ENCODE measurements at regions not wholly inside any gene's neighbourhood (a gene's known extent, or its start where the extent isn't known, plus 50 kb on each side); places are given as distances from the start of the nearest gene placed in this dataset.

DNA sequence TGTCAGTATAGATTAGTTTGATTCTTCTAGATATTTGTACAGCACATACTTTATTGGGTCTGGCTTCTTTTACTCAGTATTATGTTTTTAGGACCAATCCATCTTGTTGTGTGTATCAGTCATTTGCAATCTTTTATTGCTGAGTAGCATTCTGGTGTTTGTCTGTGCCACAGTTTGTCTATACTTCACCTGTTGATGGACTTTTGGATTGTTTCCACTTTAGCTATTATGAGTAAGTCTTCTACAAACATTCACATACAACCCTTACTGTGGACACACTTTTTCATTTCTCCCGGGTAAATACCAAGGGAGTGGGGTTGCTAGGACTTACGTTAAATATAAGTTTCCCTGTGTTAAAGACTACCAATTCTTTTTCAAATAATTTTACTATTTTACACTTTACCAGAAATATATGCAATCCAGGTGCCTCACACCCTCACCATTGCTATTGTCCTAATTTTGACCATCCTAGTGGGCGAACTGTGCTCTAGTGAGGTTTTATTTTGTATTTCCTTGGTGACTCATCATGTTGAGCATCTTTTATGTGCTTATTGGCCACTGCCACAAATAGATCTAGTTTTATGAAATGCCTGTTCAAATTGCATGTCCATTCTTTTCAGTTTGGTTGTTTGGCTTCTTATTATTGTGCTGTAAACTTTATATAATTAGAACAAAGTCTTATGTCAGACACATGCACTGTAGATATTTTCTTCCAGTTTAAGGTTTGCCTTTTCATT lies 304.7 kb upstream of the TMTC1 start:
- no peak overlapping the region for H3K27ac ChIP-seq
- in situ Hi-C loops (cut with MboI; ENCODE audit: low pct_ligation_motif_present in 1 of 4, low pct_unique_long_range_greater_than_20kb in 1 of 4, low sequenced_read_pairs in 3 of 4), result no loop called here
- H3K4me3 ChIP-seq, result no peak overlapping the region
- WGBS, 2 donors (ENCODE audit: low coverage in 1 of 2), result 40 to 45% methylated on average over 2 to 3 of the region's 3 CpGs
- no peaks in the 10 kb centered on the region for H3K27me3 ChIP-seq
- no peaks in the 10 kb centered on the region for H3K36me3 ChIP-seq
- intact Hi-C loops (cut with DNase I; ENCODE audit: low total_unique reads), result no loop called here
- H3K9me3 ChIP-seq, result no peaks in the 10 kb centered on the region
- no peak for TF ChIP-seq POLR2A (IDR thresholded peaks at IDR 0.05)
- TF ChIP-seq, protein P1, sequence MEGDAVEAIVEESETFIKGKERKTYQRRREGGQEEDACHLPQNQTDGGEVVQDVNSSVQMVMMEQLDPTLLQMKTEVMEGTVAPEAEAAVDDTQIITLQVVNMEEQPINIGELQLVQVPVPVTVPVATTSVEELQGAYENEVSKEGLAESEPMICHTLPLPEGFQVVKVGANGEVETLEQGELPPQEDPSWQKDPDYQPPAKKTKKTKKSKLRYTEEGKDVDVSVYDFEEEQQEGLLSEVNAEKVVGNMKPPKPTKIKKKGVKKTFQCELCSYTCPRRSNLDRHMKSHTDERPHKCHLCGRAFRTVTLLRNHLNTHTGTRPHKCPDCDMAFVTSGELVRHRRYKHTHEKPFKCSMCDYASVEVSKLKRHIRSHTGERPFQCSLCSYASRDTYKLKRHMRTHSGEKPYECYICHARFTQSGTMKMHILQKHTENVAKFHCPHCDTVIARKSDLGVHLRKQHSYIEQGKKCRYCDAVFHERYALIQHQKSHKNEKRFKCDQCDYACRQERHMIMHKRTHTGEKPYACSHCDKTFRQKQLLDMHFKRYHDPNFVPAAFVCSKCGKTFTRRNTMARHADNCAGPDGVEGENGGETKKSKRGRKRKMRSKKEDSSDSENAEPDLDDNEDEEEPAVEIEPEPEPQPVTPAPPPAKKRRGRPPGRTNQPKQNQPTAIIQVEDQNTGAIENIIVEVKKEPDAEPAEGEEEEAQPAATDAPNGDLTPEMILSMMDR (IDR thresholded peaks at IDR 0.05), result no peak
- no peak for TF ChIP-seq POLR2AphosphoS5 (IDR thresholded peaks at IDR 0.05)
- DNase-seq, result no peak
- H3K4me1 ChIP-seq, result no peaks in the 10 kb centered on the region

DNA sequence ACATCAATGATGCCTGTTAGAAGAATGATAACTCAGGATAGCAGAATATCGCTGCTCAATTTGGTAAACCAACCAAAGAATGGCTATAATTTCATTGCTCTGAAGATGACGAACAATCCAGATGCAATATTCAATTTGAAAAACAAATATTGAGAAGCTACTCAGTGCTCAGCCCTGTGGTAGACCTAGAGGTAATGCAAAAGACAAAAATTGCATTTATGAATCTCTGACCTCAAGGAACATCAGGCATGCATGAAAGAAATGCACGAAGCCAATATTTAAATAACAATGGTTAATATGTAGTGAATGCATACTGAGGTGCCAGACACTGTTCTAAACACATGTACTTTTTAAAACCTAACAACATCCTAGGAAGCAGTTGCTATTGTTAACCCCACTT lies 298.6 kb upstream of the TMTC1 start:
- TF ChIP-seq POLR2AphosphoS5 (IDR thresholded peaks at IDR 0.05), result no peak
- TF ChIP-seq, protein P1 (IDR thresholded peaks at IDR 0.05), result no peak
- no peak for TF ChIP-seq EP300 (IDR thresholded peaks at IDR 0.05; ENCODE audit: low read depth)
- no peak for TF ChIP-seq POLR2A (IDR thresholded peaks at IDR 0.05)
- no peaks in the 10 kb centered on the region for H3K27me3 ChIP-seq
- H3K27ac ChIP-seq, result no peak overlapping the region
- H3K9me3 ChIP-seq, result no peaks in the 10 kb centered on the region
- H3K4me3 ChIP-seq, result no peak overlapping the region
- no peak for DNase-seq
- in situ Hi-C loops (cut with MboI; ENCODE audit: low pct_ligation_motif_present in 1 of 4, low pct_unique_long_range_greater_than_20kb in 1 of 4, low sequenced_read_pairs in 3 of 4) (no loop called here), intact Hi-C loops (cut with DNase I; ENCODE audit: low total_unique reads) (no loop called here)
- 43 to 53% methylated on average over 3 of the region's 3 CpGs for WGBS, 2 donors (ENCODE audit: low coverage in 1 of 2)
- no peaks in the 10 kb centered on the region for H3K4me1 ChIP-seq
- H3K36me3 ChIP-seq, result no peaks in the 10 kb centered on the region

DNA sequence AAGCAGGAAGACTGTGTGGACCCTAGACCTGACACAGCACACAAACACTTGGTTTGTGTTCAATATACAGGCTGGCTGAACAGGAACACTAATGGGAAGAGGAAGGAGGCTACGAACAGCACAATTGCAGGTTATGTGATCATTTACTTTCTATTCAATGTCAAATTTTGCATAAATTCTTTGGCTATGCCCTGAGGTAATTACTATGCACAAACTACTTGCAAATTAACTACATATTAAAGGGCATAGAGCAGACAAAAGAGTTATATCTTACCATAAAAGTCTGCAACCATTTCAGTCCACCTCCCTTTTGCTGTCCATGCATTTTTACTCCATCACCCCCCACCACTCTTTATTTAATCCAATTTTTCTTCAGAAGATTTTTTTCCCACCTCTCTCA lies 291.2 kb upstream of the TMTC1 start:
- in situ Hi-C loops (cut with MboI; ENCODE audit: low pct_ligation_motif_present in 1 of 4, low pct_unique_long_range_greater_than_20kb in 1 of 4, low sequenced_read_pairs in 3 of 4) (no loop called here), intact Hi-C loops (cut with DNase I; ENCODE audit: low total_unique reads) (no loop called here)
- WGBS, 2 donors (ENCODE audit: low coverage in 1 of 2), result 63 to 79% methylated on average over 1 of the region's 1 CpG
- no peaks in the 10 kb centered on the region for H3K4me1 ChIP-seq
- TF ChIP-seq, protein P1 (IDR thresholded peaks at IDR 0.05), result no peak
- no peak for TF ChIP-seq POLR2AphosphoS5 (IDR thresholded peaks at IDR 0.05)
- TF ChIP-seq POLR2A (IDR thresholded peaks at IDR 0.05), result no peak
- no peak for TF ChIP-seq EP300 (IDR thresholded peaks at IDR 0.05; ENCODE audit: low read depth)
- DNase-seq, result no peak
- H3K9me3 ChIP-seq, result no peaks in the 10 kb centered on the region
- no peaks in the 10 kb centered on the region for H3K36me3 ChIP-seq
- no peak overlapping the region for H3K4me3 ChIP-seq
- no peak overlapping the region for H3K27ac ChIP-seq
- H3K27me3 ChIP-seq, result no peaks in the 10 kb centered on the region

DNA sequence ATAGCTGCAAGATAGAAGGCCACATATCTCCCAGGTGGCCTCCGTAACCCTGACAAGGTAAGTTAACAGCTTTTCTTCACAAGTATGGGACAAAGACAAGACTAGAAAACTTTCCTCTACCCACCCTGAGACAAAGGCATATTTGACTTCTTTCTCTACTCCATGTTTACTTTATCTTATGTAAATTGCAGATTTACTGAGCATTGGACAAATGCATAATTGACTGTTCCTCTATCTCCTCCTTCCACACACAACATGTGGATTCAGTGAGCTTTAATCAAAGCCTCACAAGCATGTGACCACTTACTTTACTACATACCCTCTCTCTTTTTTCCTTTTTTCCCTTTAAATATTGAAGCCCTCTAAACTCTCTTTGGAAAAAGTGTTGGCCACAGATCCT lies 289.1 kb upstream of the TMTC1 start:
- TF ChIP-seq EP300 (IDR thresholded peaks at IDR 0.05; ENCODE audit: low read depth), result no peak
- TF ChIP-seq, protein P1 (IDR thresholded peaks at IDR 0.05), result no peak
- TF ChIP-seq POLR2AphosphoS5 (IDR thresholded peaks at IDR 0.05), result no peak
- no peak for TF ChIP-seq POLR2A (IDR thresholded peaks at IDR 0.05)
- H3K9me3 ChIP-seq, result no peaks in the 10 kb centered on the region
- intact Hi-C loops (cut with DNase I; ENCODE audit: low total_unique reads) (no loop called here), in situ Hi-C loops (cut with MboI; ENCODE audit: low pct_ligation_motif_present in 1 of 4, low pct_unique_long_range_greater_than_20kb in 1 of 4, low sequenced_read_pairs in 3 of 4) (no loop called here)
- no peaks in the 10 kb centered on the region for H3K4me1 ChIP-seq
- no peaks in the 10 kb centered on the region for H3K36me3 ChIP-seq
- H3K27ac ChIP-seq, result no peak overlapping the region
- no peaks in the 10 kb centered on the region for H3K27me3 ChIP-seq
- no peak overlapping the region for H3K4me3 ChIP-seq
- 67 to 81% methylated on average over 1 of the region's 1 CpG for WGBS, 2 donors (ENCODE audit: low coverage in 1 of 2)
- DNase-seq, result no peak
